NCI-H2171 treated with DMSO at 0.1 percent for 48 hours (cell line): ENCODE measurements at regions not wholly inside any gene's neighbourhood (a gene's known extent, or its start where the extent isn't known, plus 50 kb on each side); places are given as distances from the start of the nearest gene placed in this dataset.
A peak's percentile ranks its signal among the peaks of the same experiment; 100 is the strongest.
"Not testable (repeated sequence)": the region's sequence is repeated elsewhere in the genome, so short reads cannot be mapped to it uniquely, and the experiment has no call there.

ENCODE experiments used
- DNase-seq: peaks from one replicate; lab custom pipeline; 2025; lab: John Stamatoyannopoulos, UW

- no peak for DNase-seq
Observed at GRCh38 chr12:30578426-30578825, 117.2 kb downstream of the IPO8 start.

GRCh38 chr12:30573145-30573544 lies 122.5 kb downstream of the IPO8 start:
- no peak for DNase-seq

- no peak for DNase-seq
Observed at GRCh38 chr12:30570211-30570890, 125.3 kb downstream of the IPO8 start.

- no peak for DNase-seq
Observed at GRCh38 chr12:30569426-30569825, 126.2 kb downstream of the IPO8 start.

- DNase-seq = no peak
Observed at GRCh38 chr12:30568453-30568852, 127.2 kb downstream of the IPO8 start.

- DNase-seq = no peak
Observed at GRCh38 chr12:30567082-30567481, 128.6 kb downstream of the IPO8 start.

- DNase-seq = no peak
Observed at GRCh38 chr12:30564394-30564793, 131.3 kb downstream of the IPO8 start.

- DNase-seq = no peak
Observed at GRCh38 chr12:30548203-30548602, 147.5 kb downstream of the IPO8 start.

GRCh38 chr12:30546121-30546520 lies 149.5 kb downstream of the IPO8 start:
- no peak for DNase-seq

GRCh38 chr12:30544704-30545103 lies 151.0 kb downstream of the IPO8 start:
- DNase-seq = not testable (repeated sequence)

- DNase-seq = no peak
Observed at GRCh38 chr12:30537228-30537627, 158.4 kb downstream of the IPO8 start.

- DNase-seq = no peak
Observed at GRCh38 chr12:30533558-30534265, 162.0 kb downstream of the IPO8 start.

- no peak for DNase-seq
Observed at GRCh38 chr12:30531731-30532678, 163.7 kb downstream of the IPO8 start.

GRCh38 chr12:30529489-30530269 lies 166.0 kb downstream of the IPO8 start:
- DNase-seq = no peak

GRCh38 chr12:30525171-30525570 lies 170.5 kb downstream of the IPO8 start:
- no peak for DNase-seq

GRCh38 chr12:30520285-30520684 lies 175.4 kb downstream of the IPO8 start:
- DNase-seq = not testable (repeated sequence)

- no peak for DNase-seq
Observed at GRCh38 chr12:30519535-30519934, 176.1 kb downstream of the IPO8 start.

- peak; percentile 80 for DNase-seq
Observed at GRCh38 chr12:30517320-30517719, 178.3 kb downstream of the IPO8 start.

- DNase-seq = peak; percentile 43
Observed at GRCh38 chr12:30515351-30515750, 180.3 kb downstream of the IPO8 start.

- no peak for DNase-seq
Observed at GRCh38 chr12:30514666-30515065, 181.0 kb downstream of the IPO8 start.

- DNase-seq = no peak
Observed at GRCh38 chr12:30508205-30508967, 187.3 kb downstream of the IPO8 start.
